Islet of Langerhans (tissue), 1 donor: ENCODE measurements at regions not wholly inside any gene's neighbourhood (a gene's known extent, or its start where the extent isn't known, plus 50 kb on each side); places are given as distances from the start of the nearest gene placed in this dataset.

Experiments
- FAIRE-seq: peaks from one replicate; lab custom pipeline; 2011; peaks lifted over from hg19 to GRCh38; lab: Jason Lieb, UNC

GRCh38 chr1:75984781-75985180 is 52.6 kb upstream of the ASB17 start:
- no peak for FAIRE-seq

- FAIRE-seq: no peak
Observed at GRCh38 chr1:75985827-75986226, 53.6 kb upstream of the ASB17 start.

DNA sequence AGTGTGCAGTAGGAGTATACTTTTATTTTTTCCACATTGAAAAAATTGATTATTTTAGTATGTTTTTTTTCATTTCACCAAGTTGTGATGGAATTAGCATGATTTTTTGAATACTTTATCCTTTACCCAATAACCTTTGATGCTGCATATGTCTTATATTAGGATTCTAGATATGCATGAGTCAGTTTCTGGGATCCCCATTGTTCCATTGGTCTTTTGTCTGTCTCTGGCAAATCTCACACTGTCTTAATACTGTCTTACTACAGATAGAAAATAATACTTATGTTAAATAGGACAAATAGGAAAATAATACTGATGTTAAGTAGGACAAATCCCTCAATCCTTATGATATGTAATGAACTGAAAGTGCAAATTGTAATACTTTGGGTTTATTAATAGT is 54.3 kb upstream of the ASB17 start:
- no peak for FAIRE-seq

DNA sequence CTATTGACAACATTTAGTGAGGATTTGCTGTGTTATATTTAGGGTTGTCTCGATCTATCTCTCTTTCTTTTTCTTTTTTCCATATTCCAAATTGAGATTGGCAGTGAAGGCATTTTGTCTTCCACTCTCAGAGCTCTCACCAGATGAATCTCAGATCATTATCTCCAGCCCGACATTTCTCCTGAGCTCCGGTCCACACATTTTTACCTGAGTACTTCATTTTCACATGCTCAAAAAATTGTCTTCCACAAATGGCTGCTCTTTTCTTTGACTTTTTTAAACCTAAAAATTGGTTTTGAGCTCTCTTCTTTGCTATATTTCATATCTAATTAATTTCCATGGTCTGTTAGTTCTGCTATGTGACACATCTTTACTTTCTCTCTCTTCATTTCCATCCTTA is 56.9 kb upstream of the ASB17 start:
- FAIRE-seq: no peak

- FAIRE-seq: no peak
Observed at GRCh38 chr1:75990686-75991085, 58.5 kb upstream of the ASB17 start.

DNA sequence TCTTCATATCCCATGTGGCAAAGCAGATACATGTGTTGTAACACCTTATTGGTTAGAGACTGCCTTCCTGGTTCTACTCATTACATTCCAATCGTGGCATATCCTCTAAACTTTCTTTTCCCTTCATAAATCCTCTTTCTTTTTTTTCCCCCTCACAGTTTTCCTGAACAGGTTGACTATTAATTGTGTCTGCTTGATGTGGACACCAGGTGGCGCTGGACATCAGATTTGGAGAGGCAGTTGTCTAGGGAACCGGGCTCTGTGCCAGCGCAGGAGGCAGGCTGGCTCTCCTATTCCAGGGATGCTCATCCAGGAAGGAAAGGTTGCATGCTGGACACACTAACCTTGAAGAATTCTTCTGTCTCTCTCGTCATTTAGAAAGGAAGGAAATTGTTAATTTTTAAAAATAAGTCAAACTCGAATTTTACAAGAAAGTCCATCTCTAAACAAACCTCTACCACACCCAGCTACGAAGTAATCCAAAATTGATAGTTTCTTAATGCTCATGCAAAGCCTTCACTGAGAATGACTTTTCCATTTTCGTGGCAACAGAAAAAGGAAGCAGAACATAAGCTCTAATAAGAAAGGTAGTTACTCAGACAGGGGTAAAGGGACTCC is 59.4 kb upstream of the ASB17 start:
- peak; percentile 90 for FAIRE-seq

DNA sequence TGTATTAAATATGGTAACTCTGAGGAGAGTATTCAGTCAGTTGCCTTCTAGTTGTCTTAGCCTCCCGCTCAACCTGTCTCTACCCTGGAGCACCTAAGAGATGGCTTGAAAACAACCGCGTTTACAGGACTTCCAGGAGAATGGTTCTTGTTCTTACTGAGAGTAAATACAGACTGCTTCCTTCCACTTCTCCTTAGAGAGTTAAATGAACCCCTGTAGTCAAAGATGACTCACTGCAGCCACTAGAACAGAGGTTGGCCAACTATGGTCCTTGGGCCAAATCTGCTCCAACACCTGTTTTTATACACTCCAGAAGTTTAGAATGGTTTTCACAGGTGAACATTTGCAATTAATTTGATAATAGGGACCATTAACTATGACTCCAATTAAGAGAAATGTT is 60.1 kb upstream of the ASB17 start:
- no peak for FAIRE-seq

- no peak for FAIRE-seq
Observed at GRCh38 chr1:75993661-75994060, 61.5 kb upstream of the ASB17 start.

DNA sequence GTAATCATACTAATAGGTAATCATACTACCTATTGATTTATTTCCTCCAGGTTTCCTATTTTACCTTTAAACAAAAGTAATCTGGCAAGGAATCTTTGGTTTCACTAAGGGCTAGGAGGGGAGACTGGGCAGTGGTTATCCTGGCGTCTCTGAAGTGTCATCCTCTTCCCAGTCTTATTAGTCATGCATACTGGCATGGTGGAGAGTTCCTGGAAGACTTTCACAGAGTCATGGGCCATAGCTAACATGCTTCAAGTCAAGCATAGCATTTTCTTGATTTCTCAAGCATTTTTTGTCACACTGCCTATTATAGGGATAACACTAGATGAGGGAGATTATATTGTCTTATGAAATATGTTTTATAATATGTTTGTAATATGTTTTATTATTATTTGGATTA is 64.0 kb upstream of the ASB17 start:
- no peak for FAIRE-seq

DNA sequence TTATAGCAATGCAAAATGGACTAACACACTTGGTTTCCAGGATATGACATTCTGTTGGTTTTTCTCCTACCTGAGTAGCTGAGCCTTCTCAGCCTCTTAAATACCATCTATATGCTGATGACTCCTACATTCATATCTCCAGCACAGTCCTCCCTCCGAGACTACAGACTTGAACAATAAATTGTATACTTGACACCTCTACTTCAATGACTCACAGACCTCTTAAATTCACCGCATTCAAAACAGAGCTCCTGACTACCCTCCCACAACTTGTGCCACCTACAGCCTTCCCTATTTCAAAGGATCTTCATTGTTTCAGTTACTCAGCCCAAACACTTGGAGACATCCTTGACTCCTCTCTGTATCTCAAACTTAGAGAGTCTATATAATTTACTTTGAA is 66.8 kb upstream of the ASB17 start:
- no peak for FAIRE-seq

DNA sequence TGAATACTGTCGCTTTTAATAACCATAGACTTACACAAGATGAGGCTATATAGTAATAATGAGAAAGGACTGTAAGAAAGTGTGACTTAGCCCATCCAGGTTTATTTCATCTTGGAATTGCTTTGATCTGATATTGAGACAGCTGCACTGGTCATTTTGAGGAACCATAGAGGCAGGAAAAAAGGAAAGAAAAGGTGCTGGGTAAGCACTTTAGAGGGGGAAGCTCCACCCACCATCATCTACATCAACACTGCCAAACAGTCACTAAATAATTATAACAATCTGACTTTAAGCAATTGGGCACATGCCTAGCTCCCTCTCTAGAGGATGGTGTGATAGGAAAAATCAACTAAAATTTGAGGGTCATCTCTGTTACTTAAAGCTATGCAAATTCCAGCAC is 70.6 kb upstream of the ST6GALNAC3 start:
- FAIRE-seq: no peak

DNA sequence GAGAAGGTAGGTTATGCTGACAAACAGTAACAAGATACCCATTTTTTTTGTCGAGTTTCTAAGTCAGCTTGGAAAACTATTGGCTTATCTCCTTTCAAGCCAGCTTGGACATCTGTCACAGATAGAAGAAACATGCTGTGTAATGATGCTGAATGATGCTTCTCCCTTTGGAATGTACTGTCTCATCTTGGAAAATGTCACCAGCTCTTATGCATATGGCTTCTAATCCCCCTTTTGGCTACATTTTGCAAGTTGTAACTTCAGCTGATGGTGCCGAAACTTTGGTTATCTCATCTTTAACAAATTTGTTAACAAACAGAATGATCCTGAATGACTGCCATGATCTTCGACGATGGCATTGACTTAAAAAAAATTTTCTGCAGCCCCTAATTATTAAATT is 68.8 kb upstream of the ST6GALNAC3 start:
- FAIRE-seq: no peak

DNA sequence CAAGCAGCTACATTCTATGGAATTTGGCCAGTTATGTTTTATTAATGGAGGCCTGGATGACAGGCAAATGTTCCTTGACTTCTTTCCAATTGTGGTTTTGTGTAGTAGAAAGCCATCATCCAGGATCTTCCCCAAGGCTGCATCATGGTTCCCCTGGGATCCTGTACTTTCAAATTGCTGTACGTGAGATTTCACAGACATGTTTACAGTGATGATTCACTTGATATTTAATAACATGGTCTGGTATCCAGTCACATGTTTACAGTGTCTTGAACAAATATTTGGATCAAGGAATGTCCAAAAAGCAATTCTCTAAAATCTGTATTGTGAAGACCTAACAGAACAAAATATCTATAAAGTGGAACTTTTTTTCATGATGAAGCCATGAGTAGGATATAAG is 68.3 kb upstream of the ST6GALNAC3 start:
- FAIRE-seq: no peak

DNA sequence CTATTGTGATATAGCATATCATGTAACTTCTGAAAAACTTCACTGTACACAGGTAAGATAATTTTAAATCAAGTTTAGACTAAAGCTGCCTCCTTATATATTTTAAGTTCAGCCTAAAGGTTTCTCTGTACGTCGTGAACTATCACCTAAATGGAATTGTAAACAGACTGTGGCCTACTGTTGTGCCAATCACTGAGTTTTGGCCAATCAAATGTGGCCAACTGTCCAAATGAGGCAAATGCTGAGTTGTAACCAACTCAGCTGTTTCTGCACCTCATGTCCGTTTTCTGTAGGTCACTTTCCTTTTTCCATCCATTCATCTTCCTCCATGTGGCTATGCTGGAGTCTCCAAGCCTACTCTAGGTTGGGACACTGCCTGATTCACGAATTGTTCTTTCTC is 63.7 kb upstream of the ST6GALNAC3 start:
- no peak for FAIRE-seq

GRCh38 chr1:76012341-76013205 is 62.0 kb upstream of the ST6GALNAC3 start:
- FAIRE-seq: no peak

- FAIRE-seq: no peak
Observed at GRCh38 chr1:76013206-76013581, 61.4 kb upstream of the ST6GALNAC3 start.

DNA sequence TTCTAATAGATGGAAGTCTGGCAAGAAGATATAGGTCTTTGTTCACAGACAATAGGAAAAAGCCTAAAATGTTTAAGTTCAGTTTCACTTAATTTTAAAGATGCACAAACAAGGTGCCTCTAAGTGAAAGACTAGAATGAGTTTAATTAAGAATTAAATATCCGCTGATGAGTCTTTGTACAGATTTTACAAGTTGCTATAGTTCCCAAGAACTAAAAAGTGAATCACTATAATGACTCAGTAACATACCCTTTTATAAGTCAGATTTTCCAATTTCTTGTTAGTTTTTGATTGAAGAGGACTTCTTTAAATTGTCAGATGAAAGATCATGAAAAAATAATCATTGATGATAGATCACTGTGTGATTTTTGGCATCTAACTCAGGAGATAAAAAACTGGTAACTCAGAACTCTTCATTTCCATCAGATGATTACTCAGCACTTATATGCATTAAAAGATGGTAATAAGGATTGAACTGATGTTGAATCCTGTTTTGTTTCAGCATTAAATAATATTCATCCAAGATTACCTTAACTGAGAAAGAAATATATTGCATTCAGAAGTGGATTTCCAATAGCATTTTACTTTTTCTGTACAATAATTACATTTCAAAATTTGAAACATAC is 59.0 kb upstream of the ST6GALNAC3 start:
- FAIRE-seq: no peak

GRCh38 chr1:76018045-76018444 is 56.5 kb upstream of the ST6GALNAC3 start:
- no peak for FAIRE-seq

GRCh38 chr1:76021846-76022245 is 52.7 kb upstream of the ST6GALNAC3 start:
- FAIRE-seq: no peak

GRCh38 chr1:76023669-76024435 is 50.7 kb upstream of the ST6GALNAC3 start:
- FAIRE-seq: no peak
